Neural progenitor cell (in vitro differentiated cells): ENCODE measurements at regions not wholly inside any gene's neighbourhood (a gene's known extent, or its start where the extent isn't known, plus 50 kb on each side); places are given as distances from the start of the nearest gene placed in this dataset.

ENCODE experiments used
- EZH2 ChIP-seq: fragments of 200-600 bp; sonication (generic); IDR thresholded peaks from 2 replicates; pipeline ENCODE4 v1.6.1; 2017; ENCODE audit warnings: antibody characterized with exemption, mild to moderate bottlenecking, moderate library complexity
- EZH2phosphoT487 ChIP-seq: fragments of 200-600 bp; sonication (generic); IDR thresholded peaks from 2 replicates; pipeline ENCODE4 v1.6.1; 2017; ENCODE audit warnings: antibody characterized with exemption
- TF ChIP-seq, protein P1 (sequence below): fragments of 200-600 bp; sonication (generic); IDR thresholded peaks from 2 replicates; pipeline ENCODE4 v1.5.1; 2017; ENCODE audit warnings: antibody characterized with exemption, mild to moderate bottlenecking

DNA sequence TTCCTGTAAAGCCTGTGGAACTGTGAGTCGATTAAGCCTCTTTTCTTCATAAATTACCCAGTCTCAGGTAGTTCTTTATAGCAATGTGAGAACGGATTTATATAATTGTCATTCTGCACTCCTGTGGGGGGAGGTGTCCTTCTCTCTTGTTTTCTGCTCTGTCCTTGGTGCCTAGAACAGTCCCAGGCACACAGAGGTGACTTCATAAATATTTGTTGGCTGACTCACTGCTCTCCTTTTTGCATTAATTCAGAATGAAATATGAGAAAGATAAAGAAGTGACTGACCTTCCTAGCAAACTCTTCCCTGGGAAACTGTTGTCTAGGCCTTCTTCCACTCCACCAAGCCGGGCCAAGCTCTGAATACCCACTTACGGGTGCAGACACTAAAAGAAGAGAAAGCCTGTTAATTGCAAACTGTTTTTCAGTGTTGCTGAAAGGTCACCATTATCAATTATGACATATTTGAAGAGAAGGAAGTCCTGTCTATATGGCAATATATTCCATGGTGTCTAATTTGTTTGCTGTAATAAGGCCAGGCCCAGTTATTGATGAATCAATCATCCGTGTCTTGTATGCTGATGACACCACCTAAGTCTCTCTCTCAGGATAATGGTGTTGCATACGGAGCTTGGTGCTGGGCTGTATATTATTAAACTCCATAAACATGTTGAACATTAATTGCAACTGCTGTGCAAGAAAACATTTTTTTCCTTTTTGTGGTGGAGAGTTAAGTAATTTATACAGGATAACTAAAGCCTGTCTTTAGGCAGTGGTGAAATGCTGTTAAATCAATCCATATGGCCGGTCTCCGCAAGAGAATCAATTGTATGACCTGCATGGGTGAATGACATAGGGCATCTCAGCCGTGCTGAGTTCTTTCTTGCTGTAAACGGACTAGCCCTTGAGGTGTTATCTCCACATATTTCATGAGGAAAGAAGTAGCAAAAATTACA is 567.5 kb downstream of the SLC4A3 start:
- TF ChIP-seq, protein P1, sequence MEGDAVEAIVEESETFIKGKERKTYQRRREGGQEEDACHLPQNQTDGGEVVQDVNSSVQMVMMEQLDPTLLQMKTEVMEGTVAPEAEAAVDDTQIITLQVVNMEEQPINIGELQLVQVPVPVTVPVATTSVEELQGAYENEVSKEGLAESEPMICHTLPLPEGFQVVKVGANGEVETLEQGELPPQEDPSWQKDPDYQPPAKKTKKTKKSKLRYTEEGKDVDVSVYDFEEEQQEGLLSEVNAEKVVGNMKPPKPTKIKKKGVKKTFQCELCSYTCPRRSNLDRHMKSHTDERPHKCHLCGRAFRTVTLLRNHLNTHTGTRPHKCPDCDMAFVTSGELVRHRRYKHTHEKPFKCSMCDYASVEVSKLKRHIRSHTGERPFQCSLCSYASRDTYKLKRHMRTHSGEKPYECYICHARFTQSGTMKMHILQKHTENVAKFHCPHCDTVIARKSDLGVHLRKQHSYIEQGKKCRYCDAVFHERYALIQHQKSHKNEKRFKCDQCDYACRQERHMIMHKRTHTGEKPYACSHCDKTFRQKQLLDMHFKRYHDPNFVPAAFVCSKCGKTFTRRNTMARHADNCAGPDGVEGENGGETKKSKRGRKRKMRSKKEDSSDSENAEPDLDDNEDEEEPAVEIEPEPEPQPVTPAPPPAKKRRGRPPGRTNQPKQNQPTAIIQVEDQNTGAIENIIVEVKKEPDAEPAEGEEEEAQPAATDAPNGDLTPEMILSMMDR = no peak
- TF ChIP-seq EZH2phosphoT487 (no peak), EZH2 (no peak)
